Right lung (tissue), 2 donors: ENCODE measurements at regions not wholly inside any gene's neighbourhood (a gene's known extent, or its start where the extent isn't known, plus 50 kb on each side); places are given as distances from the start of the nearest gene placed in this dataset.

Source experiments
- DNase-seq, 2 donors: peaks; one replicate each; pipeline ENCODE4 v3.0.0-alpha.2; 2013

- DNase-seq = no peak
Observed at GRCh38 chr3:193754719-193755118, 161.7 kb downstream of the OPA1 start.

GRCh38 chr3:193756536-193756935, 163.5 kb downstream of the OPA1 start:
- no peak for DNase-seq

GRCh38 chr3:193757457-193757856, 164.4 kb downstream of the OPA1 start:
- no peak for DNase-seq

GRCh38 chr3:193761969-193762368, 169.0 kb downstream of the OPA1 start:
- DNase-seq = no peak

GRCh38 chr3:193762657-193763056, 169.6 kb downstream of the OPA1 start:
- DNase-seq = no peak

GRCh38 chr3:193764959-193765358, 172.0 kb downstream of the OPA1 start:
- no peak for DNase-seq

- no peak for DNase-seq
Observed at GRCh38 chr3:193767353-193768069, 174.5 kb downstream of the OPA1 start.

GRCh38 chr3:193768070-193768394, 175.0 kb downstream of the OPA1 start:
- DNase-seq = no peak

- no peak for DNase-seq
Observed at GRCh38 chr3:193769437-193769836, 176.4 kb downstream of the OPA1 start.

GRCh38 chr3:193771011-193771652, 178.1 kb downstream of the OPA1 start:
- no peak for DNase-seq

- no peak for DNase-seq
Observed at GRCh38 chr3:193771653-193772421, 178.8 kb downstream of the OPA1 start.

- DNase-seq = no peak
Observed at GRCh38 chr3:193772422-193772763, 179.4 kb downstream of the OPA1 start.

- no peak for DNase-seq
Observed at GRCh38 chr3:193773266-193774220, 180.5 kb downstream of the OPA1 start.

GRCh38 chr3:193774272-193774915, 181.4 kb downstream of the OPA1 start:
- DNase-seq = no peak

- DNase-seq = no peak
Observed at GRCh38 chr3:193774916-193775285, 181.9 kb downstream of the OPA1 start.

GRCh38 chr3:193775421-193776077, 182.5 kb downstream of the OPA1 start:
- no peak for DNase-seq

GRCh38 chr3:193776626-193777358, 183.8 kb downstream of the OPA1 start:
- no peak for DNase-seq

- DNase-seq = no peak
Observed at GRCh38 chr3:193777524-193777923, 184.5 kb downstream of the OPA1 start.

GRCh38 chr3:193778676-193779075, 185.7 kb downstream of the OPA1 start:
- no peak for DNase-seq

- no peak for DNase-seq
Observed at GRCh38 chr3:193779933-193780332, 186.9 kb downstream of the OPA1 start.
